NCI-H1436 treated with DMSO at 0.1 percent for 48 hours (cell line): ENCODE measurements at regions not wholly inside any gene's neighbourhood (a gene's known extent, or its start where the extent isn't known, plus 50 kb on each side); places are given as distances from the start of the nearest gene placed in this dataset.
"Not testable (repeated sequence)": the region's sequence is repeated elsewhere in the genome, so short reads cannot be mapped to it uniquely, and the experiment has no call there.

Source experiments
- DNase-seq: peaks from one replicate; lab custom pipeline; 2025; lab: John Stamatoyannopoulos, UW

DNA sequence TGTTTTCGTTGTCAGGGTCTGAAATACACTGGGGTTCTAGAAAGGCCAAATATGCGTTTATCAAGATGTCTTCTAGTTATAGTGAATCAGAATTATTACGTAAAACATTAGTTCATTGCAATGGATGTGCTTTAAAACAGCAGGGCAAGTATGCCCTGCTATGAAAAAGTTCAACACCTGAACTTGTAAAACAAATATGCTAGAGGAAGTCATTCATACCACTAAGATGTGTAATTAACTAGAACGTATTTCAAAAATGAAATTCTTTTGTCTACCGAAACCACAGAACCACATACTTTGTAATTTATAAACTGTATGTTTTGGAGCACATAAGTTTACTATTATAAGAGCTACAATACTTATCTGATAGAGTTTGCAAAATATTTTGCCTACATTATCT lies 266.2 kb downstream of the KCTD12 start:
- DNase-seq, result no peak

DNA sequence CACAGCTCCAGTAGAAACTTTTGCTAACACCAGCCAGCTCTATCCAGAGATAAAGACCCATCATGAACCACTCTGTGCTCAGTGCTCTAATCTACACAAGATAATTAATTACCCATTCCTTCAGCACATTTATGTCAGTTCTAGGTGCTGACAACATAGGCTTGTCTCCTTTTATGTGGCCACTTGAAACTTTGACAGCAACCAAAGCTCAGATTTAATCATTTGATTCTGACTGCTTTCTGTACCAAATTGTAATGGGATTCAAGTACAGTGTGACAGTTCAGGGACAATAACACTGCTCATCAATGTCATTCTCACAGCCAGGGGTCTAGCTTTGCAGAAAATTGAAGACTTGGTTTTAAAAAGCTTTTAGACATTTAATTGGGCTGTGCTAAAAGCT lies 266.6 kb downstream of the KCTD12 start:
- no peak for DNase-seq

DNA sequence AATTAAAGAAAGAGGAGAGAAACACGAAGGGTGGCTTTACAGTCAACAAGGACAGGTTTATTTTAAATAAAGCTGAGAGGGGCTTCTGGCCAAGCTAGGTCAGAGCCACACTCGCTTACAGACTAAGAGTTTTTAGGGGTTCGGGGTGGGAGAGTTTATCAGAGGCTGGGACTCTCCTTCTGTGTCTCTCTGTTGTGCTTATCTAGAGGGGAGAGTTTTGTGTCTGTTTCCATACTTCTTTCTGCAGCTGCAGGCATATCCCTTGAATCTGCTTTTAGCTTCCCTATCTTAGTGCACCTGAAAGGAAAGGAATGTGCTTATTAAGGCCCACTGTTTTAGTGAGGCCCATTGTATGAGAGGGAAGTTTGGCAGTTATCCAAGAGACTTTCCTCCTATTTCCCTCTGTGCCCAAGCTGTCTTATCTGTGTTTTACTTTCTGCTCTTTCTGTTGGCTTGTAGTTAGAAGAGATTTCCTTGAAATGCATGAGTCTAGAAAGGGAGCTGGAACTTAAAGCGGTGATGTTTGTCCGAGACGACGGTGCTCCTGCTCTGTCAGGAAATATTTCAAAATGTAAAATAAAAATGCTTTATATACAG lies 275.3 kb downstream of the KCTD12 start:
- no peak for DNase-seq

DNA sequence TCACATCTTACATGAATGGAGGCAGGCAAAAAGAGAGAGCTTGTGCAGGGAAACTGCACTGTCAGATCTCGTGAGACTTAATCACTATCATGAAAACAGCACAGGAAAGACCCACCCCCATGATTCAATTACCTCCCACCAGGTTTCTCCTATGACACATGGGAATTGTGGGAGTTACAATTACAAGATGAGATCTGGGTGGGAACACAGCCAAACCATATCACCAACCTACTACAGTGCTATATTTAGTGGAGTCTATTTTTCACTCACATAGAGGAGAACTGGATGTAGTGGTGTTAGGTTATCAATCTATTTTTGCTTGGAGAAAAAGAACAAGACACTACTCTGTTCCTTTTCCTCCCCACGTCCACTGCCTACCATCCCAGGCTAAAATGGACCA lies 276.6 kb downstream of the KCTD12 start:
- no peak for DNase-seq

DNA sequence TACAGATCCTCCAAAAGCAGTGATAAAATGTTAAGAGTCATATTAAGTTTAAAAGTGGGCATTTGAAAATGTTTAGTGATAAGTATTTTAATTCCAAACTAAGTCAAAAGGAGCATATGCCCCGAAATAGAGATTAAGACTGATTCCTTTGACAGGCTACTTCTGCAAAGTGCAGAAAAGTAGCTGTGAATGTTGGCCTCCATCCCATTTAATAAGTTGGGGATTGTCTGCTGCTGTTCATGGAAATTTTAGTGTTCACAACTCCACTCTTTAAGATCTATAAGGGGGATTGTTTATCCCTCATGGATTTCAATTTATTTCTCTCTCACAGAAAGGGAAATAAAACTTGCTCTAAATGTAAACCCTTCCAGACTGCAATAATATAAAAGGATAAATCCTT lies 278.3 kb downstream of the KCTD12 start:
- no peak for DNase-seq

DNA sequence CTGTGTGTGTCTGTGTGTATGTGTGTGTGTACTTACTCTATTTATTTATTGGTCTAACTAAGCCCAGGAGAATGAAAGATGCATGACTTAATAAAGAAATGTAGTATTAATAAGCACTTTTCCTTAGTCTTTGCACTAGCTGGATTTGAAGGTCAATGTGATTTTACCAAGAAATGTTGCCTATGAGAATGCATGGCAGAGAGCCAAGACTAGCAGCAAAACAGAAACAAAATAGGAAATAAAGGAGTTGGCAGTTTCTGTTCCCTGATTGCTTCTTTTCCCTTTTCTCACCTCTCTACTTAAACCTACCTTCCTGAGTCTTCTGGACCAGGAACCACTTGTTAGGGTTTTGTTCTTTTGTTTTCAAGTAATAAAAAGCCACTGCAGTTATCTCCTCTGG lies 286.1 kb downstream of the KCTD12 start:
- no peak for DNase-seq

DNA sequence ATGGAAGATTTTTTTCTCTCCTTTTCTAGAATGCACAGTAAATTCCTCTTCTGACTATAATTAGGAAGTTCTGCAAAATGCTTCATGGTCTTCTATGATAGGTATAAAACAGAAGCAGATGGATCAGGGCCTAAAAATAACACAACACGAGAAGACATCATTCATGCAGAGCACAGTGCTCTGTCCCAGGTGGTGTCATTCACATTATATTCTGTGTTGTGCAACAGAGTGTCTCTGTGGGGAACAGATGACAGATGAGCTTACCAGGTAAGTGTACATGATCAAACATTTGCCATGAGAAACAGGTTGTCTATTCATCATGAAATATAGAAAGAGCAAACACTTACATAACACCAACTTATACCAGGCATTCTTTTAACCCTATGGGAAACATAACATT lies 288.3 kb downstream of the KCTD12 start:
- no peak for DNase-seq

DNA sequence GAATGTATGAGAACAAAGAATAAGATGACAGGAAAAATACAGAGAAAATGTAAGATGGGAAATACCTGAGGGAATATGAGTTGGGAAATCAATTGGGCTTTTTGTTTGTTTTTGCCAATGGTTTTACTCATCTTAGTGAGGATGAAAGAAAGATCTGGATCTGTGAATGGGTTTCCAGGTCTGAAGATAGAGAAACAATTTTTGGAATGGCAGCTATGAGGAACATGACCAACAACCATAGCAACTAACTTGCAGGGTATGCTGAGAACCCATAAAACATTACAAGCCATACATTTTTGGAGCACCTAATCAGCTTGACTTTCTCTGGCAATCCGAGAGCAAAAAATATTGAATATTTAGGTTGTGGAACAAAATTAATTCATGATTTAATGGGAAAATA lies 290.0 kb downstream of the KCTD12 start:
- no peak for DNase-seq

DNA sequence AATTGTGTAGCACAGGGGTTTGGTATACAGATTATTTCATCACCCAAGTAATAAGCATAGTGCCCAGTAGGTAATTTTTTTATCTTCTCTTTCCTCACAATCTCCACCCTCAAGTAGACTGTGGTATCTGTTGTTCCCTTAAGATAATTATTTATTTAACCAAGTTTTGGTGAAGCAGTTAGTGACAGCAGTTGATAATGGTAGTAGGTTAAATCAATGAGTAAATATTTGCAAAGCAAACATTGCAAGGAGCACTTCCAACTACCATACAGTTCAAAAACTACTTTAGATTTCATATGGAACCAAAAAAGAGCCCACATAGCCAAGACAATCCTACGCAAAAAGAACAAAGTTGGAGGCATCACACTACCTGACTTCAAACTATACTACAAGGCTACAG lies 291.8 kb downstream of the KCTD12 start:
- DNase-seq, result no peak

DNA sequence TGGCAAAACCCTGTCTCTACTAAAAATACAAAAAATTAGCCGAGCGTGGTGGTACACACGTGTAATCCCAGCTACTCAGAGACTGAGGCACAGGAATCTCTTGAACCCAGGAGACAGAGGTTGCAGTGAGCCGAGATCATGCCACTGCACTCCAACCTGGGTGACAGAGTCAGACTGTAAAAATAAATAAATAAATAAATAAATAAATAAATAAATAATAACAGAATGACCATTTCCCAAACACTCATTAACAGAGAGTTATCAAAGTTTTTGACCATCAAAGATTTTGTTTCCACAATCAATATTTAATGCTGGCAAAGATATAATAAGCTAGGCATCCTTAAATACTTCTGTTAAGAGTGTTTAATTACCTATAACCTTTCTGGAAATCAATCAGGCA lies 299.4 kb downstream of the KCTD12 start:
- DNase-seq, result no peak

DNA sequence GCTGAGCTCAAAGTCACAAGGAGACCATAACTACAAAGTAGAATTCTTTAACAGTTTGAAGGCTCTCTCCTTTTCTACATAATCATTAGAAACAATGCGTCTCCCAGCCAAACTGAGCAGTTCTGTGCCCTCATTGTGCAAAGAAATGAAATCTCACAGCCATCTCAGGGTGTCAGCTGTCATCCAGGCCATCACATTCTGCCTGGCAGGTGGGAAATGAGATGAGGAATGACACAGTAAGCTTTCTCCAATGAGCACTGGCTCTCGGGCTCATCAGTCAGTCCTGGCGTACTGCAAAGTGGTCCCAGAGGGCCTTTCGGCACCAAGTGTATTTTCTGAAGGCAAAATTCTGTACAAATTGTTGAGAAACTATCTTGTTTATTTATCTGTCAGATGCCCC lies 306.5 kb downstream of the KCTD12 start:
- DNase-seq, result no peak

DNA sequence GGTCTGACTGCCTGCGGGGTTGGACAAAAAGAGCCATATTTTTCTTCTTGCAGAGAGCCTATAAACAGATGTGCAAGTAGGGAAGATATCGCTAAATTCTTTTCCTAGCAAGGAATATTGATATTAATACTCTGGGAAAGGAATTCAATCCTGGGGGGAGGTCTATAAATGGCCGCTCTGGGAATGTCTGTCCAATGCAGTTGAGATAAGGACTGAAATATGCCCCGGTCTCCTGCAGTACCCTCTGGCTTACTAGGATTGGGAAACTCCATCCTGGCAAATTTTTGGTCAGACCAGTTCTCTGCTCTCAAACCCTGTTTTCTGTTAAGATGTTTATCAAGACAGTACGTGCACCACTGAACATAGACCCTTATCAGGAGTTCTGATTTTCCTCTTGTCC lies 310.6 kb downstream of the KCTD12 start:
- not testable (repeated sequence) for DNase-seq

DNA sequence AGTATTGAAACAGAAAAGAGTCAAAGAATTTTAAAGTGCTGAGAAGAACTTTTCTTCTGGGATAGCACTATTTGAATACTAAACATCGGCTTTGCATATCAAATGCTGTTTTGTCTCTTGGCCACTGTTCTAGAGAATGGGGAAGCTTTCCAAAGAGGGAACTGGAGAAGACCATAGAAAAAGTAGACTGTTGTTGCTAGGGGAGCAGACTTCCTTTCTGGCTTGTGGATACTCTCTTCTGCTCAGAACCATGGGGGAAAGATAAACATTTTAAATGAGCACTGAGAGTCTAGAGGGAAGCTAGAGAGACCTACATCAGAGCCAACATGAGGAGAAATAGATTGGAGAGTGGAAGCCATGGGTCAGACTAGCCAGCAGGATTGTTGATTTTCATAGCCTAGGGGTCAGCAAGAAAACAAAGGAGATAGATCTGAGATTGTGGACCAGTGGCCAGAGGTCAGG lies 315.7 kb downstream of the KCTD12 start:
- no peak for DNase-seq

DNA sequence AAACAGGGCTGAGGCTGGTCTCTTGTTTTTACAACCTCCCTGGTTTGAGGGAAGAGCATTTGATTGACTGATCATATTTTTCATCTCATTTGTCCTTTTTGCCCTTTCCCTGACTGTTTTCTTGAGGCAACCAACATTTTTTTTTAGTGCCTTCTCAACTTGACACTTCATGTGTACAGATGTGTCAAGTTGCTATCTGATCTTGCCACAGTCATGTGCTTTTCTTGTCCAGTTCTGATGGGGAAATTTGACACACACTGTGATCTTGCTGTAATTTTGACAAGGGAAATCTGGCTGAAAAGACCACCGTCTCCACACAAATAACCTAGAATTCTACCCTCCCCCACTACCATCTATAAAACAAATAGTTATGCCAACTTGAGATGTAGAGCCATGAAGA lies 329.6 kb downstream of the KCTD12 start:
- DNase-seq, result no peak

DNA sequence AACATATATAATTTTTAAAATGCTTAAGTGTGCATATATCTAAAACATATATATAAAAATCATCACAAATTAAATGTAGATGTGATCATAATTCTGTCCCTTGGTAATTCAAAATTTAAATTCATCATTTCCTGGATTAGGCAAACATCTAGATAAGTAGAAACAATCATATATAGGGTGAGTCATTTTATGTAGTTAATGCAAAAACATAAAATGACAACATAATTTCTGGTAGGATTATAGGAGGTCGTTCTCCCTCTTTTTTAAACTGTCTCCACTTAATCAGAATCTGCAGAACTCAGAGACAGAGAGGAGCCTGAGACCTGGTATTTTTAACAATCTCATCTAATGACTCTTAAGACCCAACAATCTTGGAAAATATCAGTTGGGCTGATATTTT lies 333.4 kb downstream of the KCTD12 start:
- no peak for DNase-seq

DNA sequence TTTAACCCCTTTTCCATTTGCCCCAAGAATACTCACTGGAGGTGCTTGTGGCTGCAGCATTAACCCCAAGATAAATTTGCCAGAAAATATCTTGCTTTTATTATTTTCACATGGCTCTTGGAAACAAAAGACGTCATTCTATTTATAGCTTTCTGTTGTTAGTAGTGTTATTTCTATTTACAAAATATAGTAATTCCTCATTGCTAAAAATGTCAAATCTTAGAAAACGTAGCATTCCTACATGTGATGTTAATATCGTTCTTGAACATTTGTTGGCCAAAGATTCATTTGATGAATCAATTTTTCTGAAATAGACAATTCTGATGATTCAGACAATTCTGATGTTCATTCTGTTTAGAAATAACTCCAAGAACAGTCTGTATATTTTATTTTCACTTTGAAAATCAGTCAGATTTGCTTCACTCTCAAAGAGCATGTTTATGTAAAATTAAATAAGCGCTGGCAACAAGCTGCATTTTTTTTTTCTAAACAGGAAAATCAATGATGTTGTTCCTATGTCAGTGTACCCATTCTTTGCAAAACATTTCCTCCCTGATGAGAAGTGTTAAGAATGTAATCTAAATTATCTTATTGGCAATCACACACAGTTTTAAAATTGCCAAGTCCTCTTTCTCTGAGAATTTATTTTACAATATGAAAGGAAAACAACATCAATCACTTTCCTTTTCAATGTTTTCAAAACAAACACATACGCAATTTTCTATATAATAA lies 334.0 kb downstream of the KCTD12 start:
- DNase-seq, result no peak

DNA sequence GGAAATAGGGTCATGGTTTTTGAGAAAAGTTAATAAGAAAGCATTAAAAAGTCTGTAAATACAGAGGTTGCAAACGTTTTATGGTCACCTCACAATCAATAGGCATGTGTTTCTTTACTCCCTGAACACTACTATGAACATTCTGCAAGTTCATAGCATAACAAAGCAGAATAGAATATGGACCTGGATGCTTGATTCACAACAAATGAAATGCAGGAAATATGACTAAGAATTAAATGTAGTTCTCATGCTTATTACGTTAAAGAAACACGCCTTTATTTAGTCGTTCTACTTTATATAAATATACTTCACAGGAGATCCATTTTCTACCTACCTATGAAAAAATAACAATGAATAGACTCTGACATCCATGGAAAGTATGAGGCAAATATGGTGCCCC lies 344.0 kb downstream of the KCTD12 start:
- DNase-seq, result no peak

DNA sequence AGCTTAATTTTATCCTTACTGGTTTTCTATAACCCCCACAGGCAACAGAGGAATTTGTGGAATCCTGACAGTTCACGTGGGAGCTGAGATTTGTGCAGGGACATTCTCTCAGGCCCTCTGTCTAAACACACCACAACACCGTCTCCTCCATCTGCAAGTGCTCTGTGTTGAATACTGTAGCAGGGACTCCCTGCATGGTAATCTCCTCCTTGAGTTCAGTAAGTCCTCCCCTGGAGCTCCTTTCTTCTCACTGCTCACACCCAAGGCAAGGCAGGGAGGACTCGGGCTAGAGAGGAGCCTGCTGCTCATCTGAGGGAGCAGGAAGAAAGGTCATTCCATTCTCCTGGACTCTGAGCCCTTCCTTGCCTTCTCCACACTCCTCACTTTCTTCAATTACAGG lies 348.2 kb downstream of the KCTD12 start:
- DNase-seq, result no peak

DNA sequence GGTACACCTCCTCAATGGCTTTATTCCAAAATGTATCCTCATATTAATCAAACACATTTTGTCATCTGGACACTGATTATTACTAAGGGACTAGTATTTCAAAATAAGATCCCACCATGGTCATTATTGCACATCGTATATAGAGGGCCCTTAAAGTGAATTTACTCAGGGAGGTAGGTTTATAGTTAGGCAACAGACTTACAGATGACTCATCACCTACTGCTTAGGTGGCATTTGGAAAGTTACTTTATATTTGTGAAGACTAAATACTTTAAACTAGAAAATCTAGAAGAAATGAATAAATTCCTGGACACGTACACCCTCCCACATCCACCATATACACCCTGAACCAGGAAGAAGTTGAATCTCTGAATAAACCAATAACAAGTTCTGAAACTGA lies 353.0 kb downstream of the KCTD12 start:
- no peak for DNase-seq

DNA sequence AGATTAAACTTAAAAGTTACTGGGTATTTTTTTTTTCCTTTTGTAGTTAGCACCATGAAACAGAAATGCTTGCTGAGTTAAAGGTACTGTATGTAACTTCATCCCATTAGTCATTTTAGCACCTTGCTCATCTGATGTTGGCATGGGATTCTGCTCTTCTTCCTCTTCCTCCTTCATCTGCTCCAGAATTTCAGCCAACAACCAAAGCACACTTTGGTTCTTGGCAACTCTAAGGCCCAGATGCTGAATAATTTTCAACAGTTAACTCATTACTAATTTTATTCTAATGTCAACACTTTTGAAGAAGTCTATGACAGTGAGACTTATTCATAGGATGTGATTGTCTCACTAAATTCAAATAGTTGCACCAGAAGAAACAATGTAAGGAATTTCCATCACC lies 359.2 kb downstream of the KCTD12 start:
- DNase-seq, result no peak

DNA sequence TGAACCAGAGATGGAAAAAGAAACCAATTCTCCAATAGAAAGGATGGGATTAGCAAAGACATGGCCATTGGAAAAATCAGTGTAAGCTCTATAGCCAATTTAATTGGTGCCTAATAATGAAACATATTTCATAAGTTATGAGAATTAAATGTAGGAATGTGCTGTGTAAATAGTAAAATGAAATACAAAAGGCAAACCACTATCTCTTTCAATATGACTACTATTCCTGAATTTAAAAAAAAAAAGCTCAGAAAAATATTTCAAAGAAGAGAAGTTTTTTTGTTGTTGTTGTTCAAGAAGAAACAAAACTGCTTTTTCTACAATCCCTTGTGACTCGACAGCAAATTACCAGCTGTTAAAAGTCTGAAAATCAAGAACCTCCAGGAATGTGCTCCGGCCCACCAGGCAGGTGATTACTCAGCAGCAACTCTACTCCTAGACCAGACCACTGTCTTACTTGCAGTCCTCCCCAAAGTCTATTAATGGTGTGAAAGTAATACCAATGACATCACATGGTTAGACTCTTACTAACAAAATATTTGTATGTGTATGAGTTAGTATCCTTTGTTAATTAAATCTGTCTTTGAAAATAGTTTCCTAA lies 362.4 kb downstream of the KCTD12 start:
- no peak for DNase-seq

DNA sequence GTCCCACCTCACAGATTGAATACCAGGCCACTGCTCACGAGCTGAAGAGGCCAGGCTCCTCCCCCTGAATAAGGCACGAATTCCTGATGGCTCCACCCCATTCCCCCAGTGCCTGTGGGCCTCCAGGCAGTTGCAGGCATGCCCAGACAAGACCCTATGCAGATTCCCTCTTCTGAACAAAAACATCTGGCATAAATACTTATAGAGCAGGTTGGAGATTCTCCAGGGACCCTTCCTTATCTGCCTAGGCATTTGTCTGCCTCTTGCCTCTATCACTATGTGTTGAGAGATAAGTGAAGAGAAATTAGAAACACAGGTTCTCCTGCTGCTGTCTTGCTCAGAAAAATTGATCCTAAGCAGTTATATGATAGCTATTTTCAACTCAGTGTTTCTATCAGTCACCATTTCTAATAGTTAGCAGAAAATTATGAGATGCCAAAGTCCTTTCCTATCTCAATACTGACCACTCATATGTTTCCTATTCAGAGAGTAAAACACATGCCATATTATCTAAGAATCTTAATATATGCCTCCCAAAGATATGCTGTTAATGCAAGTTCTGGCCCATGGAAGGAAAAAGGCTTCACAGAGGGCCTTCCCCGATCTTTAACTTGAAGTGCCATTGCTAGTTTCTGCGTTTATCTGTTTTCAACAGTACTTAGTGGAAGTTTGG lies 364.0 kb downstream of the KCTD12 start:
- DNase-seq, result no peak

DNA sequence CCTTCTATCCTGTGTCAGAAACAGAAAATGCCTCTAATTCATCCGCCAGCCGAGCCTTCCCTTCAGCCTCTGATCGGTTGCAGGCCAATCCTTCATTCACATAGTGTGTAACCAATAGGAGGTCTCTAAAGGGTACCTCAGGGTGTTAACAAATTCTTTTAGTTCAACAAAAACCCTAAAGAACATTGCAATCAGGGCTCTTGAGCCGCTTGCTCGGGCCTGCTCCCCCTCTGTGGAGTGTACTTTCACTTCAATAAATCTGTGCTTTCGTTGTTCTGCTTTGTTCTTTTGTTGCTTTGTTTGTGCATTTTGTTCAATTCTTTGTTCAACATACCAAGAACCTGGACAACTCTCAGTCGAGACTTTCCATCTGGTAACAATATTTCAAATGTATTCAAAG lies 366.5 kb downstream of the KCTD12 start:
- no peak for DNase-seq
